ENCODE measurements at regions not wholly inside any gene's neighbourhood (a gene's known extent, or its start where the extent isn't known, plus 50 kb on each side); places are given as distances from the start of the nearest gene placed in this dataset.

DNA sequence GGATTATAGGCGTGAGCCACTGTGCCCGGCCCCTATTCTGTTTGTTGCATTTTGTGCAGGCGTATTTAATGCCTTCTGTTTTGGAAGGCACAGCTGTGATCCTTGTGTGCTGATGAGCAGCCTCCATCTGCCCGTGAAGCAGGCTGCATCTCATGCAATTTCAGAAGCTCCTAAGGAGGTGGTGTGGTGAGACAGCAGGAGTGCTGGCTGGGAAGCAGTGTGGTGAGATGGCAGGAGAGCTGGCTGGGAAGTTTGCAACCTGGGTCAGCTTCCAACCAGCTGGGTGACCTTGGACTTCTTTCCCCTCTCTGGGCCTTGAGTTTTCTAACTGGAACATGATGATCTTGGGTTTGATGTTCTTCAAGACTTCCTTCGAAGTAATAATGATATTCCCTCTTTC lies 525.1 kb downstream of the TBC1D22A start:
- no peak for DNase-seq (ENCODE audit: low spot score)
- ATAC-seq (ENCODE audit: low FRiP score): no peak
- TF ChIP-seq CTCF (IDR thresholded peaks at IDR 0.05): no peak

DNA sequence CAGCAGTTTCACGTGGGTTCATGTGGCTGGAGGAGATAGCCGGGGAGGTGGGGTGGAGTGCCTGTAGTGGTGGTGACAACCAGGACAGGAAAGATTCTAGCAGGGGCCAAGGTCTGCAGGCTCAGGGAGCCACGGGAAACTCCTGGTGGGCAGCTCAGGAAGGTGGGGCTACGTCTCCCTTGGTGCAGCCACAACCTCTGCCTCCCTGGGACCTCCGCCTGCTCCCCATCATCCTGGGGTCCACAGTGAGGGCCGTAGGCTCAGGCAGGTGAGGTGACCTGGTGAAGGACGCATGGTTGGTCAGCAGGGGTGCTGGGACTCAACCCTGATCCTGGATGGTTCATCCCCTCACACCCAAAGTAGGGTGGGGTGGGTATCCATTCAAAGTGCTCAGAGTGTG lies 524.1 kb downstream of the TBC1D22A start:
- no peak for TF ChIP-seq CTCF (IDR thresholded peaks at IDR 0.05)
- DNase-seq (ENCODE audit: low spot score) (no peak), ATAC-seq (ENCODE audit: low FRiP score) (no peak)

DNA sequence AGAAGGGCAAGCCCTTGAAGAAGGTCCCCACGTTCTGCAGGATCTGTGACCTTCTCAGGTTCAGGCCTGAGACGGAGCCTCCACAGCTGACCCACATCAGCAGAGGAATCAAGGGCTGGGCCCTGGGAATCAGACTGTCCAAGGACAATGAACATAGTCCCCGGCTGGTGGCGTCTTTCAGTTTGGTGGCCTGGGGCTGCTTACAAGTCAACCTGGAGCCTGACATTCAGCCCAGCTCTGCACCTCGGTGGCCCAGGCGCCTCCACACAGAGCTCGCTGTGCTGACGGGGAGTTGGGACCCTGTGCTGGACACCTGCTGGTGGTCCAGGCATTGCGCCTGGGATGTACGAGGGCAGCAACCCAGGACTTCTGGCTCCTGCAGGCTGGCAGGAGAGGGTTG lies 523.5 kb downstream of the TBC1D22A start:
- no peak for DNase-seq (ENCODE audit: low spot score)

GRCh38 chr22:47284822-47285221 lies 522.4 kb downstream of the TBC1D22A start:
- no peak for DNase-seq (ENCODE audit: low spot score)
- no peak for ATAC-seq (ENCODE audit: low FRiP score)
- no peak for TF ChIP-seq CTCF (IDR thresholded peaks at IDR 0.05)

More for the DNA sequence above, 523.5 kb downstream of the TBC1D22A start:
- no peak for TF ChIP-seq CTCF (IDR thresholded peaks at IDR 0.05)
- ATAC-seq (ENCODE audit: low FRiP score): no peak

GRCh38 chr22:47284360-47284759 lies 521.9 kb downstream of the TBC1D22A start:
- no peak for DNase-seq (ENCODE audit: low spot score)
- TF ChIP-seq CTCF (IDR thresholded peaks at IDR 0.05): no peak
- ATAC-seq (ENCODE audit: low FRiP score): no peak

DNA sequence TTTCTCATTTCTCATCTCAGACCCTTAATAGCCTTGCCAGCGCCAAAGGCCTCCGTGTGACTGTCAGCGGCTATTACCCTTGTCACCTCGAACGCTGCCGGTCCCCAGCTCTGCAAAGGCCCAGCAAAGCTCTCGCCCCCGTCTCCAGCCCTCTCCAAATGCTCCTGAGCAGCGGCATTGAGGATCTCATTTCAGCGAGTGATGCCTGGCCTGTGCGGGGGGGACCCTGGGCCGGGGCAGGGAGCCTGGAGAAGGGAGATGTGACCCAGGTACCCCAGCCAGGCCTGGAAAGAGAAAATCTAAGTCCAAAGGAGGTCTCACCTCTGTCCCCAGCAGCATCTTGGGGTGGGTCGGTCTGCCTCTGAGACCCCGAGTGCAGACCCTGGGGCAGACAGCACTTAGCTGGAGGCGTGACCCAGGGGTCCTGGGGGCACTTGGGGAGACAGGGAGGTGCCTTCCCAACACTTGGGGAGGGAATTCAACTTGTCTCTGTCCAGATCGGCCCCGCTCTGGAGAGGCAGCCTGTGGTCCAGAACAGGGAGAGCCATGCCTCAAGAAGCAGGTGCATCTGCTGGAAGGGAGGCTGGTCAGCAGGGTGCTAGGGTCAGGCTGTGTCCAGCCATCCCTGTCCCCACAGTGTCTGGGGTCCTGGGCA lies 521.3 kb downstream of the TBC1D22A start:
- ATAC-seq (ENCODE audit: low FRiP score) (no peak), DNase-seq (ENCODE audit: low spot score) (no peak)
- TF ChIP-seq CTCF (IDR thresholded peaks at IDR 0.05): no peak

- no peak for TF ChIP-seq CTCF (IDR thresholded peaks at IDR 0.05)
- ATAC-seq (ENCODE audit: low FRiP score) (no peak), DNase-seq (ENCODE audit: low spot score) (no peak)
Measured at GRCh38 chr22:47282851-47283250, 520.4 kb downstream of the TBC1D22A start.

Data from omental fat pad (tissue), 3 donors.